SK-N-SH treated with all-trans-retinoic acid at 6 μM for 48 hours (cell line): ENCODE measurements at regions not wholly inside any gene's neighbourhood (a gene's known extent, or its start where the extent isn't known, plus 50 kb on each side); places are given as distances from the start of the nearest gene placed in this dataset.

Source experiments
- ARNTL ChIP-seq: fragments of 450-650 bp; formaldehyde crosslinking; IDR thresholded peaks from 2 replicates; pipeline ENCODE4 v1.5.0; 2020; ENCODE audit warnings: low read depth, mild to moderate bottlenecking, moderate library complexity, borderline replicate concordance
- CSDC2 ChIP-seq: fragments of 250-450 bp; sonication (Bioruptor Pico); IDR thresholded peaks from 2 replicates; pipeline ENCODE4 v1.5.0; 2020; ENCODE audit warnings: mild to moderate bottlenecking, moderate library complexity
- OSR1 ChIP-seq: fragments of 250-450 bp; sonication (Bioruptor Pico); IDR thresholded peaks from 2 replicates; pipeline ENCODE4 v1.8.0; 2022; ENCODE audit warnings: moderate library complexity, mild to moderate bottlenecking, inconsistent platforms
- RARB ChIP-seq: fragments of 250-450 bp; sonication (Bioruptor Pico); IDR thresholded peaks from 2 replicates; pipeline ENCODE4 v1.8.0; 2021; ENCODE audit warnings: mild to moderate bottlenecking, moderate library complexity
- TCF4 ChIP-seq: fragments of 250-450 bp; sonication (Bioruptor Pico); IDR thresholded peaks from 2 replicates; pipeline ENCODE4 v1.8.0; 2021; ENCODE audit warnings: mild to moderate bottlenecking, moderate library complexity, borderline replicate concordance
- TSHZ2 ChIP-seq: fragments of 250-450 bp; sonication (Bioruptor Pico); IDR thresholded peaks from 2 replicates; pipeline ENCODE4 v1.5.0; 2020; ENCODE audit warnings: mild to moderate bottlenecking, moderate library complexity
- ZFP3 ChIP-seq: fragments of 250-450 bp; sonication (Bioruptor Pico); IDR thresholded peaks from 2 replicates; pipeline ENCODE4 v1.5.0; 2020; ENCODE audit warnings: mild to moderate bottlenecking, moderate library complexity
- ZNF565 ChIP-seq: fragments of 450-650 bp; formaldehyde crosslinking; conservative IDR thresholded peaks from 2 replicates; pipeline ENCODE4 v1.5.0; 2020; ENCODE audit warnings: low read depth, mild to moderate bottlenecking, moderate library complexity
- TF ChIP-seq, protein P1 (sequence below): fragments of 250-450 bp; sonication (Bioruptor Pico); IDR thresholded peaks from 2 replicates; pipeline ENCODE4 v1.8.0; 2020; ENCODE audit warnings: mild to moderate bottlenecking, moderate library complexity, borderline replicate concordance

GRCh38 chr15:62853841-62854225 lies 188.7 kb upstream of the TPM1 start:
- TF ChIP-seq, protein P1, sequence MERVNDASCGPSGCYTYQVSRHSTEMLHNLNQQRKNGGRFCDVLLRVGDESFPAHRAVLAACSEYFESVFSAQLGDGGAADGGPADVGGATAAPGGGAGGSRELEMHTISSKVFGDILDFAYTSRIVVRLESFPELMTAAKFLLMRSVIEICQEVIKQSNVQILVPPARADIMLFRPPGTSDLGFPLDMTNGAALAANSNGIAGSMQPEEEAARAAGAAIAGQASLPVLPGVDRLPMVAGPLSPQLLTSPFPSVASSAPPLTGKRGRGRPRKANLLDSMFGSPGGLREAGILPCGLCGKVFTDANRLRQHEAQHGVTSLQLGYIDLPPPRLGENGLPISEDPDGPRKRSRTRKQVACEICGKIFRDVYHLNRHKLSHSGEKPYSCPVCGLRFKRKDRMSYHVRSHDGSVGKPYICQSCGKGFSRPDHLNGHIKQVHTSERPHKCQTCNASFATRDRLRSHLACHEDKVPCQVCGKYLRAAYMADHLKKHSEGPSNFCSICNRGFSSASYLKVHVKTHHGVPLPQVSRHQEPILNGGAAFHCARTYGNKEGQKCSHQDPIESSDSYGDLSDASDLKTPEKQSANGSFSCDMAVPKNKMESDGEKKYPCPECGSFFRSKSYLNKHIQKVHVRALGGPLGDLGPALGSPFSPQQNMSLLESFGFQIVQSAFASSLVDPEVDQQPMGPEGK (CRISPR knock-in tag), result no peak
- TF ChIP-seq TSHZ2 (no peak), CSDC2 (CRISPR knock-in tag) (no peak), ZFP3 (CRISPR knock-in tag) (no peak), RARB (no peak), TCF4 (CRISPR knock-in tag) (no peak), ZNF565 (CRISPR knock-in tag) (no peak), ARNTL (CRISPR knock-in tag) (no peak), OSR1 (CRISPR knock-in tag) (no peak)
